CD4-positive, alpha-beta T cell treated with Interleukin-21 for 1 hour (primary cell): ENCODE measurements at regions not wholly inside any gene's neighbourhood (a gene's known extent, or its start where the extent isn't known, plus 50 kb on each side); places are given as distances from the start of the nearest gene placed in this dataset.
"Not testable (repeated sequence)": the region's sequence is repeated elsewhere in the genome, so short reads cannot be mapped to it uniquely, and the experiment has no call there.

Experiments
- DNase-seq: peaks from one replicate; pipeline ENCODE4 v3.0.0-alpha.2; 2020

DNA sequence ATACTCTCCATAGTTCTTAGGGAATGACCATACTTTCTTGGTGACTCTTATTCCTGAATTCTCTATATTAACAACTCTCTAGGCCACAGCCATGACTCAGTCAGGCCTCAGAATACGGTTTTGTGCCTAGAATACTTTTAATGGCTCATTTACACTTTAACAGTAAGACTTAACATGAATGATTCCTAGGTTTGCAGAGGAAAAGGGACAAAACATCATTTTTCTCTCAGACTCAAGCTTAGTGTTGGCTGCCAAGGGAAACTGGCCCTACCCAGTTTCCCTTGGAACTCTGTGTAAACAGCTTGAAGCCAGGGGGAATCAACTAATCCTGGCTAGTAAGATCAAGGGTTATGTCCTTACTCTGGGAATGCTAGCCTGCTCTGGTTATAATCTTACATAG is 164.9 kb upstream of the PKN2 start:
- no peak for DNase-seq

DNA sequence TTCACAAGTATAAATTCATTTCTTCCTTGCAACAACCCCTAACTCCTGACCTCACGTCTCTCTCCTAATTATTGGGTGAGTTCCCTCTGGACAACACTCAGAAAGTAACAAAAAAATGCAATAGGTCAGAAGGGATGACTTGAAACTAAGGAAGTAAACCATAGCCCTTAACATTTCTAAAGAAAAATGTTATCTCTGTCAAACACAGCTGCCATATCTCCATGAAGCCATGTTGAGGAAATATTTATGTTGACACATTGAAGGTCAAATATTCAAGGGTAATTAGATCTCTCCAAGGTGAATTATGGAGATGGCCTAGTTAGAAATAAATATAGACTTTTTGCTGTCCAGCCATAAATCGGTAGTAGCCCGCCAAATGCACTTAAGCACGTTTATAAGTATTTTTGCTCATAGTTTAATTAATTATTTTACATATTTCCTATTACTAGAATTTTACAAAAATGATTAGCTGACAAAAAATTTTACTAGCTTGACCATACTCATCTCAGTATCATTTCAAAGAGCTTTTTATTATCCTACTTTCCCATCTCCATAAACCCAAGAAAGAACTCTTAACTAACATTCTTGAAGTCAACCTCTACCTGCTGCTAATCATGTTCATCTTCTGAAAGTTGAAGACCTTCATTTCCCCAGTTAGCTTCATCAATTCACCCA is 160.1 kb upstream of the PKN2 start:
- DNase-seq, result no peak

DNA sequence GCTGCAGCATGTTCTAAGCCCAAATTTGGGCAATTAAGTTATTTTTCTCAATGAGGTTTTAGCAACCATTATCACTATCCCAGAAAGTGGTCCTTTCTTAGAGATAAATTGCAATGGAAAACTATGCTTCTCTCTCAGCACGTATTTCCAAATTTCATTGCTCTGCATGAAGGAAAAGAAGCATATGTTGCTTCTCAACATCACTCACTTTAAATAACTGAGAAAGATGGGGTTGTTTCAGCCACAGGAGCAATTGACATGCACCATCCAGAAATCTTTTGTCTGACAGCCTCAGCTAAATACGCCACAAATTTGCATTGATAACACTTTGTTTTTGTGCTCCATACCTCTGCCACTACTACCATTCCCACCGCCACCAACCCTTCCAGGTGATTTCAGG is 157.6 kb upstream of the PKN2 start:
- DNase-seq, result no peak

DNA sequence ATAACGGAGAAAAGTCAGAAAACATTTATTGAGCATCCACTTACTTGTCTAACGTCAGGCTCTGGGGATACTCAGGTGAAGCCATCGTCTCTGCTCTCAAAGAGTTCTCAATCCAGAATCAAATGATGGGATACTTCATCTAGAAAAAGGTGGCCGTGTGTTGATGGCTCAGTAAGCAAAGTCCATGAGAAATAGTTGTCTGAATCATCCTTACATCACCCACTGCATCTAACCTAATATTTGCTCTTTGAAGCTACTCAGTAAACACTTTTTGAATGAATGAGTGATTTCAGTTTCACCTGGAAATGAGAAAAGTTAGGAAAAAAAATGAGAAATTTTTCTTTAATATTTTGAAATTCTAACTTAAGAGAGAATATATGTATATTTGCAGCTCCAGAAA is 155.3 kb upstream of the PKN2 start:
- DNase-seq, result no peak

DNA sequence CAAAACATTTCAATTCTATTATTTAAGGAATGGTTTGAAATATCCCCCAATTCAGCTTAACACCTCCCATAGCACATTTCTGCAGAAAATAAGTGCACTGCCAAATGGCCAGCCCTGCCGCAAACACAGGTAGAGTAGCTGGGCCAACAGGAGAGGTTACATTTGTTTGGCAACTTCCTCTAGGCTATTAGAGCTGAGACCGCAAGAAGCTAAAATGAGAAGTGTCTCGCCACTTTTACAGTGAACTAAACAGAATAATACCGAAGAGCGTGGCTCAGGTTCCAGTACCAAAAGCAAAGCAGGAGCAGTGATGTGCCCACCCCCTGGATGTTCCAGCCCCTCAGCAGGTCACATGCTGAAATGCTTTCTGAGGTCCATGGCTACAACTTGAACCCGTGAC is 154.5 kb upstream of the PKN2 start:
- DNase-seq, result no peak

DNA sequence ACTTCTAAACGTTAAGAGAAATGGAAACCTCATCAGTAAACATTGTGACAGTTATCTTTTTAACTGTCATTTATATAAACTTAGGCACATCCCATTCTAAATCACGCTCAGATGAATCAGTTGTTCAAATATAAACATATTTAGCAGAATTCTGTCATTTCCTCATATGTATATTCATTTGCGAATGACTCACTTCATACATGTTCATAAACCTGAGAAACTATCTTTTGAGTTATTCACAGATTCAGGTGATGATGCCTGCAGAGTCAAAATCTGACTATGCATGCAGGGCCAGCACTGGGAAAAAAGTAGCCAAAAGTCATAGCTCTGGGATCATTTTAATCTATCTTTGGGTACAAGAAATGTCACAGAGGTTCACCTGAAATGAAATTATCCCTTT is 153.8 kb upstream of the PKN2 start:
- no peak for DNase-seq

GRCh38 chr1:88537787-88538186 is 146.3 kb upstream of the PKN2 start:
- no peak for DNase-seq

- DNase-seq, result no peak
These were observed 145.7 kb upstream of the PKN2 start for GRCh38 chr1:88538222-88538899.

GRCh38 chr1:88540255-88540654 is 143.8 kb upstream of the PKN2 start:
- DNase-seq, result no peak

DNA sequence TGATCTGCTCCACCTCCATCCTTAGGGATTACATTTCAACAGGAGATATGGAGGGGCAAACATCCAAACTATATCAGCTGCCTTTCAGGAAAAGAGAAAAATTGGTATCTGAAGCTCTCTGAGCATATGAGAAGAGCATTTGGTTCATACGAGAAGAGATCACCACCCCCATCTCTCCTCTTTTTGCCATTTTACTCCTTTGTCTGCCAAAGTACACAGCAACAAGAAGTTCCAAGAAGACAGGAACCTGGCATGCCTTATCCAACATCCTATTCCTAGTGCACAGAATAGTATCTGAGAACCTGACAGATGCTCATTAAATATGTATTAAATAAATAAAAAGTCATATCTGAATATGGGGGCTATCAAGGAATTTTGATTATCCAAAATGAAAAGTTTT is 142.5 kb upstream of the PKN2 start:
- DNase-seq, result no peak

GRCh38 chr1:88544195-88544594 is 139.9 kb upstream of the PKN2 start:
- DNase-seq, result no peak

GRCh38 chr1:88549536-88549935 is 134.5 kb upstream of the PKN2 start:
- DNase-seq, result no peak

GRCh38 chr1:88552226-88552625 is 131.8 kb upstream of the PKN2 start:
- DNase-seq, result no peak

DNA sequence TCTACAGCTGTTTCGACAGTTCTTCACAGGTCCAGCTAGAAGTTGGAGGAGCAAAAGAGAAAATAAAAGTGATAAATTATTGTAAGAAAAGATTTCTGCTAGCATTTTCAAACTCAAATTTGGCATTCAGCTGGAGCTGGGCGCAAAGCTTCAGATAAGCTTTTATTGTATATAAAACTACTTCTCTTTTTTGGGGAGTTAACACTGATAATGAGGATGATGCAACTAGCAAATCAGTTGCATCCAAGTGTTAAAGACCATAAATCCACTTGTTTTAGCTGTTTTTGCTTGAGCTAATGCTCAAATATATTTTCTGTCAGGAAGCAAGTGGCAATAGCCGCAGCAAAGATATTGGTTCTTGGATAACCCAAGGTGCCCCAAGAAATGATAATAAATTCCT is 127.1 kb upstream of the PKN2 start:
- DNase-seq, result no peak

DNA sequence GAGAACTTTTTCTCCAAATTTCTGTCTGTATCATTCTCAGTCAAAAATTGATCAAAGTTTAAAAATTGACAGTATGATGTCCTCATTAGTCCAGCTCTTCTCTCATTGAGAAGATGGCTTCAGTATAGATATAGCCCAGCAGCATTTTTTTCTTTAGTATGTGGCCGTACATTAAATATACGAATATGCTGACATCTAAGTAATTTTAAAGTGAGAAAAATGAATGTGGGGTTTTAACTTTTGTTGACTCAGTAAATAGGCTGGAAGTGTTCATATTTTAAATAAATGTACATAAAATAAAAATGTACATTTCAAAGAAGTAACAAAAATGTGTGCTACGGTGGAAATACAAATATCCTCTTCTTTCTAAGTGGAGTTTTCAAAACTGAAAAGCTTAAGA is 123.5 kb upstream of the PKN2 start:
- no peak for DNase-seq

DNA sequence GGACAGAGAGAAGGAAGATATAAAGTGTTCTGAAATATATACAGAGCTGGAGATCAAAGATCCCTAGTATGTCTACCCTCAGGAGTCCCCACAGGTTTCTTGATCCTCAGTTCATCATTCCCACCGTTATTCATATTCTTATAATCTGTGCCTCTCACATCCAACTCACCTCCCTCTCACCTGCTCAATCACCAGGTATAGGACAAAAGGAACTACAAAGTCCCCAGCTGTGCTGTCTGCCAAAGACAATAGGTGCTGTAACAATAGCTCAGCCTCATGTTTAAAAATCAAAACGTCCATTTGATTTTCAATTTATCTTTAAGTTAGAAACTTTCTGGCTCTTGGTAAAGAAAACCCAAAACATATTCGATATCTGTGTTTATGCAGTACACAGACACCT is 121.1 kb upstream of the PKN2 start:
- DNase-seq, result no peak

GRCh38 chr1:88566615-88567387 is 117.3 kb upstream of the PKN2 start:
- DNase-seq, result no peak

DNA sequence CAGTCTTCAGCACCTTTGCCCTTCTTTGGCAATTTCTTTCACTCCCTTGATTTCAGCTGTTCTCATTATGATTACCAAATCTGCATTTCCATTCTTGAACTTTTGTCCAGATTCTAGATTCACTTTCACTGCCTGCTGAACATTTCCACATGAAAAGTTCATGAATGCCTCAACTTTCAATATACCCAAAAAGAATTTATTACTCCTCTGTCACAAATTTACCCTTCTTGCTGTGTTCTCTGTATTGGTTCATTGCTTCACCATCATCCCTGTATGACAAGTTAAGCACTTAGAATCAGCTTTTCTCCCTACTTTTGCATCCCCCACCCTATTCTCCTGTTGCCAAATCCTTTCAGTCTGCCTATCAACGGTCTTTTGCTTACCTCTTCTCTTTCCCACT is 112.6 kb upstream of the PKN2 start:
- no peak for DNase-seq

DNA sequence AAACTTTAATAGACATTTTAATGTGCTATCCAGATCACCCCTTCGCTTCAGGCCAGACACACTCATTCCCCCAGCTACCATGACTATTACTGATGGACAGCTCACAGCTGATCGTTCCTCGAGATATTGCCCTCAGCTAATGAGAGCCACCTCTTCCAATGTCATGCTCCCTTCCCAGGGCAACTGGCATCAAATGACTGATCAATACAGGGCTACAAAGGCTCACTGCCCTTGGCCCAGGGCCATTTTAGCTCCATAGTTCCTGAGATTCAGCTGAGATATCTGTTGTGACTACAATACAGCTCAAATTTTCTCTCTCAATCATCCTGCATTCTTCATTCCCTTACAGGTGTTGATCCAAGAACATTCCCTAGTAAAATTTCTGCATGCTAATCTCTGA is 104.5 kb upstream of the PKN2 start:
- DNase-seq, result no peak

DNA sequence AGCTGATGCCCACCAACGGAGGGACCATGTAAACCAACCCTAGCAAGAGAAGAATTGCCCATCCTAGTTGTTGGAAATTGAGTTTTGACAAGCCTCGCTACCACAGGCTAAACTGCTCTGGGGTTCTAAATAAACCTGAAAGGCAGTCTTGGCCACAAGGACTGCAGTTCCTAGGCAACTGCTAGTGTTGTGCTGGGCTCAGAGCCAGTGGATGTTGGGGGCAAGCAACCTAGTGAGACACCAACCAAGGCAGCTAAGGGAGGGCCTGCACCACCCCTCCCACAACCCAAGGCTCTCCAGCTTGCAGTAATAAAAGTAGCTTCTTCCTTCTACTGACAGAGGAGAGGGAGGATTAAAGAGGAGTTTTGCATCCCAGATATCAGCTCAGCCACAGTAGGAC is 102.4 kb upstream of the PKN2 start:
- DNase-seq, result no peak

DNA sequence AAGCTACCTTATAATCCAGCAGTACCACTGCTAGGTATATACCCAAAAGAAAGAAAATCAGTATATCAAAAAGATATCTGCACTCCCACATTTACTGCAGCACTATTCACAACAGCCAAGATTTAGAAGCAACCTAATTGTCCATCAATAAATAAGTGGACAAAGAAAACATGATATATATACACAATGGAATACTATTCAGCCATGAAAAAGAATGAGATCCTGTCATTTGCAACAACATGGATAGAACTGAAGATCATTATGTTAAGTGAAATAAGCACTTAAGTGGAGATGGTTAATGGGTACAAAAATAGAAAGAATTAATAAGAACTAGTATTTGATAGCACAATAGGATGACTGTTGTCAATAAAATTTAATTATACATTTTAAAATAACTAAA is 90.7 kb upstream of the PKN2 start:
- no peak for DNase-seq

GRCh38 chr1:88595355-88596002 is 88.6 kb upstream of the PKN2 start:
- peak; percentile 42 for DNase-seq

DNA sequence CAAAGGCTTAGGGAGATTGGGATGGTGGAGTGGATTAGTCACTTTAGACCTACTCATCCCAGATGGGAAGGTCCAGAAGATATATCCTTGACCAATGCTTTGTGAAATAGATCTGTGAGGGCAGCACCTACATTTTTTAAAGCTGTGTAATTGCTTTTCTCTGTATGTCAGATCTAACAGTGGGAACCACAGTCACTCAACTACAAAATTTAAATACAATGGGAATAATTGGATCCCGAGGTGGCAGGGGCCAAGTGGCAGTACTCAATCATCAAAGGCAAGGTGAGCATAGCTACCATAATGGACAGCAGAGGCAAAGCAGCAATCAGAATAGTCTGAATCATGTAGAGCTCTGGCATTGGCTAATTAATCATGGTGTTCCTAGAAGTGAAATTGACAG is 86.1 kb upstream of the PKN2 start:
- not testable (repeated sequence) for DNase-seq
